ENCODE measurements at regions not wholly inside any gene's neighbourhood (a gene's known extent, or its start where the extent isn't known, plus 50 kb on each side); places are given as distances from the start of the nearest gene placed in this dataset.

GRCh38 chr11:107197932-107198331 is 179.7 kb upstream of the GUCY1A2 start:
- intact Hi-C loops (cut with micrococcal nuclease; ENCODE audit: unreplicated experiment): no loop called here
- Histone ChIP-seq H3K4me2 (no peak overlapping the region), H3K27ac (no peak overlapping the region), H2AFZ (no peak overlapping the region), H3K4me3 (no peak overlapping the region), H3K27me3 (ENCODE audit: insufficient read depth, low read depth) (no peaks in the 10 kb centered on the region), H3K79me2 (ENCODE audit: low read depth) (no peaks in the 10 kb centered on the region), H3K4me1 (replicated peaks; ENCODE audit: insufficient read depth) (no peaks in the 10 kb centered on the region), H3F3A (ENCODE audit: insufficient read depth, low read depth) (no peaks in the 10 kb centered on the region), H3K9me2 (ENCODE audit: insufficient read depth) (no peaks in the 10 kb centered on the region), H3K9me3 (ENCODE audit: insufficient read depth, low read depth) (no peaks in the 10 kb centered on the region), H3K36me3 (ENCODE audit: low read depth) (no peaks in the 10 kb centered on the region), H4K20me1 (ENCODE audit: insufficient read depth) (no peaks in the 10 kb centered on the region)
- POLR2A ChIA-PET (ENCODE audit: unreplicated experiment): no interaction called here
- BruUV-seq (replicated peaks): no TSS peak
- CTCF ChIA-PET: no interaction called here
- DNase-seq: no peak
- TF ChIP-seq EZH2 (IDR thresholded peaks at IDR 0.05; ENCODE audit: low read depth) (no peak), CTCF (conservative IDR thresholded peaks at IDR 0.05) (no peak)

DNA sequence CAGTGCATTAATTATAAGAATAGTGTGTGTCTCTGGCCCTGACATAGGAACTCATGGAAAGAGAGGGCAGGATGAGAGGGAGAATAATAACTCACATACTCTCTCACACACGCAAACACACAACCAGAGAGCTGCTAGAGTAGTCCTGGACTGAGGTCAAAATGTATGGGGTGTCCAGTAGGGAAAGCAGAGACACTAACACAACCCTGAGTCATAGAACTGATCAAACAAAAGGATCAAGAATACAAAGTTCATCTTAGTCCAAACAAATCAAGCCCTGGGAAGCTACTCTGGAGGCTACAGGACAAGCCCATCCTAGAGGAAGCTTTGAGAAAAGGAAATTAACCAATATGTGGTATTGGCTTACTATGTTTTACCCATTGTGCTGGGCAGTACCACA is 178.5 kb upstream of the GUCY1A2 start:
- Histone ChIP-seq H3F3A (ENCODE audit: insufficient read depth, low read depth) (no peaks in the 10 kb centered on the region), H3K9me3 (ENCODE audit: insufficient read depth, low read depth) (no peaks in the 10 kb centered on the region), H3K4me1 (replicated peaks; ENCODE audit: insufficient read depth) (no peaks in the 10 kb centered on the region), H3K27me3 (ENCODE audit: insufficient read depth, low read depth) (no peaks in the 10 kb centered on the region), H2AFZ (no peak overlapping the region), H3K79me2 (ENCODE audit: low read depth) (no peaks in the 10 kb centered on the region), H3K4me2 (no peak overlapping the region), H3K27ac (no peak overlapping the region), H3K36me3 (ENCODE audit: low read depth) (no peaks in the 10 kb centered on the region), H4K20me1 (ENCODE audit: insufficient read depth) (no peaks in the 10 kb centered on the region), H3K9me2 (ENCODE audit: insufficient read depth) (no peaks in the 10 kb centered on the region), H3K4me3 (no peak overlapping the region)
- ChIA-PET POLR2A (ENCODE audit: unreplicated experiment) (no interaction called here), CTCF (no interaction called here)
- DNase-seq: no peak
- intact Hi-C loops (cut with micrococcal nuclease; ENCODE audit: unreplicated experiment): no loop called here
- no peak for TF ChIP-seq EZH2 (IDR thresholded peaks at IDR 0.05; ENCODE audit: low read depth)
- TF ChIP-seq CTCF (conservative IDR thresholded peaks at IDR 0.05): no peak
- BruUV-seq (replicated peaks): no TSS peak

GRCh38 chr11:107184986-107185385 is 166.7 kb upstream of the GUCY1A2 start:
- intact Hi-C loops (cut with micrococcal nuclease; ENCODE audit: unreplicated experiment): no loop called here
- TF ChIP-seq EZH2 (IDR thresholded peaks at IDR 0.05; ENCODE audit: low read depth): no peak
- TF ChIP-seq CTCF (conservative IDR thresholded peaks at IDR 0.05): no peak
- POLR2A ChIA-PET (ENCODE audit: unreplicated experiment): interaction anchor here (0.7 kb wide), 1 partner anchor 86 kb away, joined by 3 read pairs; no protein-coding TSS in a partner anchor
- no peak for DNase-seq
- Histone ChIP-seq H4K20me1 (ENCODE audit: insufficient read depth) (no peaks in the 10 kb centered on the region), H3K27me3 (ENCODE audit: insufficient read depth, low read depth) (no peaks in the 10 kb centered on the region), H2AFZ (no peak overlapping the region), H3K4me2 (no peak overlapping the region), H3F3A (ENCODE audit: insufficient read depth, low read depth) (no peaks in the 10 kb centered on the region), H3K9me3 (ENCODE audit: insufficient read depth, low read depth) (no peaks in the 10 kb centered on the region), H3K36me3 (ENCODE audit: low read depth) (no peaks in the 10 kb centered on the region), H3K4me1 (replicated peaks; ENCODE audit: insufficient read depth) (no peaks in the 10 kb centered on the region), H3K79me2 (ENCODE audit: low read depth) (no peaks in the 10 kb centered on the region), H3K9me2 (ENCODE audit: insufficient read depth) (0 out of 2 replicates have a peak, but pooled peaks cover 3% of the 10 kb centered on the region), H3K4me3 (no peak overlapping the region), H3K27ac (no peak overlapping the region)
- BruUV-seq (replicated peaks): no TSS peak
- CTCF ChIA-PET: no interaction called here
